ENCODE measurements at regions not wholly inside any gene's neighbourhood (a gene's known extent, or its start where the extent isn't known, plus 50 kb on each side); places are given as distances from the start of the nearest gene placed in this dataset.

- H3K27me3 Mint-ChIP-seq (ENCODE audit: low read depth), result no peaks in the 10 kb centered on the region
- no peaks in the 10 kb centered on the region for H3K4me1 Mint-ChIP-seq
- no peaks in the 10 kb centered on the region for H3K36me3 Mint-ChIP-seq
- no peak for DNase-seq (ENCODE audit: low spot score in 2 of 2, unreplicated experiment in 2 of 2)
- no peak for TF ChIP-seq CTCF (IDR thresholded peaks at IDR 0.05; ENCODE audit: unreplicated experiment)
- H3K9me3 Mint-ChIP-seq, result peaks cover 2% of the 10 kb centered on the region
- no peak overlapping the region for H3K4me3 Mint-ChIP-seq
- H3K27ac Mint-ChIP-seq, result no peak overlapping the region
Measured at GRCh38 chr7:112996331-112996871, 90.2 kb downstream of the GPR85 start.

DNA sequence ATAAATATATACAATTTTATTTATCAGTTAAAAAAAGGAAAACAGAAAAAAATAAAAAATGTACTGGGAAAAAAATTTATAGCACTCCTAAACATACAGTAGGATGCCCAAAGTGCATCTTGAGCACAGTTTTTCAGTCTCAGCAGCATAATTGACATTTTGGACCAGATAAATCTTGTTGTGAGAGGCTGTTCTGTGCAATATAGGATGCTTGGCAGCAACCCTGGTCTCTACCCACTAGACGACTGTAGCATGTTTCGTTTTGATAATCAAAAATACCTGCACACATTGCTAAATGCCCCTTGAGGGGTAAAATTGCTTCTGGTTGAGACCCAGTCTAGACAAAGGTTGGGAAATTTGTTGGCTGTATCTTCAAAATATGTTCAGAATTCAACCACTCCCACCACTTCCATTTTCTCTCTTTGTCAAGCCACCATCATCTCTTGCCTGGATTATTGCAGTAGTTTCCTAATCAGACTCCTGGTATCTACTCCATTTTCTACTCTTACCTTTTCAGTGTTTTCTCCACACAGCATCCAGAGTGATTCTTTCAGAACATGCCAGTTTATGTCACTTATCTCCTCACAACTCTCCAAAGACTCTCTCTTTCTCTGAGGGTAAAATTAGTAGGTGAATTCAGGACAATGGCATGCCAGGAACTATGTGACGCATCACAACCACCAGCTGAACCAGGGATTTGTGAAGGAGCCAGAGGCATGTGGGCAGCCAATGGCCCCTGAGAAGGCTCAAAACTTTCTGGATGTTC is 91.4 kb downstream of the GPR85 start:
- TF ChIP-seq CTCF (IDR thresholded peaks at IDR 0.05; ENCODE audit: unreplicated experiment), result no peak
- Mint-ChIP-seq H3K36me3 (no peaks in the 10 kb centered on the region), H3K9me3 (peaks cover 2% of the 10 kb centered on the region), H3K27me3 (ENCODE audit: low read depth) (no peaks in the 10 kb centered on the region), H3K4me1 (no peaks in the 10 kb centered on the region), H3K4me3 (no peak overlapping the region), H3K27ac (no peak overlapping the region)
- DNase-seq (ENCODE audit: low spot score in 2 of 2, unreplicated experiment in 2 of 2), result no peak

GRCh38 chr7:112994656-112995055 is 92.0 kb downstream of the GPR85 start:
- Mint-ChIP-seq H3K4me3 (no peak overlapping the region), H3K4me1 (no peaks in the 10 kb centered on the region), H3K27me3 (ENCODE audit: low read depth) (no peaks in the 10 kb centered on the region), H3K9me3 (peaks cover 2% of the 10 kb centered on the region), H3K36me3 (no peaks in the 10 kb centered on the region), H3K27ac (no peak overlapping the region)
- no peak for TF ChIP-seq CTCF (IDR thresholded peaks at IDR 0.05; ENCODE audit: unreplicated experiment)
- DNase-seq (ENCODE audit: low spot score in 2 of 2, unreplicated experiment in 2 of 2), result no peak

DNA sequence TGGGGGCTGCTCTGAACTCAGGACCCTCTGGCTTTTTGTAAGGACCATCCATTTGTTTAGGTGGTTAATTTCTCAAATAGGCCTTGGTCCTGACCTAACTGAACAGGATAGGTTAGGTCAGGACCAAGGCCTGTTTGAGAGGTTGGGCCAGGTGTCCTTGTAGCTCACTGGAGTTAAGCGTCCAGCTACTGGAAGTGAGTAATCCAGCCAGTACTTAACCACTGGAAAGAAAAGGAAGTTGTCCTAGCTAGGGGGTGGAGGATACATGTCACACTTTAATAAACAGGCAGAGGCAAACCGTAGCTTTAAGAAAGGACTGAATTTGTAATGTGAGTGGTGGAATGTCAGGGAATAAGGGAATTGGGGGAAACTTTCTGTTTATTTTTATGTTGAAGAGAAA is 96.0 kb downstream of the GPR85 start:
- DNase-seq (ENCODE audit: low spot score in 2 of 2, unreplicated experiment in 2 of 2), result no peak

GRCh38 chr7:112989531-112989930 is 97.1 kb downstream of the GPR85 start:
- no peak for TF ChIP-seq CTCF (IDR thresholded peaks at IDR 0.05; ENCODE audit: unreplicated experiment)
- H3K4me3 Mint-ChIP-seq, result no peak overlapping the region
- H3K27me3 Mint-ChIP-seq (ENCODE audit: low read depth), result no peaks in the 10 kb centered on the region
- no peaks in the 10 kb centered on the region for H3K36me3 Mint-ChIP-seq
- DNase-seq (ENCODE audit: low spot score in 2 of 2, unreplicated experiment in 2 of 2), result no peak
- no peak overlapping the region for H3K27ac Mint-ChIP-seq
- no peaks in the 10 kb centered on the region for H3K4me1 Mint-ChIP-seq
- peaks cover 2% of the 10 kb centered on the region for H3K9me3 Mint-ChIP-seq

More for the DNA sequence above, 96.0 kb downstream of the GPR85 start:
- H3K27me3 Mint-ChIP-seq (ENCODE audit: low read depth), result no peaks in the 10 kb centered on the region
- H3K36me3 Mint-ChIP-seq, result no peaks in the 10 kb centered on the region
- no peak overlapping the region for H3K4me3 Mint-ChIP-seq
- no peak for TF ChIP-seq CTCF (IDR thresholded peaks at IDR 0.05; ENCODE audit: unreplicated experiment)
- no peaks in the 10 kb centered on the region for H3K4me1 Mint-ChIP-seq
- H3K9me3 Mint-ChIP-seq, result peaks cover 2% of the 10 kb centered on the region
- H3K27ac Mint-ChIP-seq, result no peak overlapping the region
